Mammary epithelial cell (primary cell): ENCODE measurements at regions not wholly inside any gene's neighbourhood (a gene's known extent, or its start where the extent isn't known, plus 50 kb on each side); places are given as distances from the start of the nearest gene placed in this dataset.
"Not testable (repeated sequence)": the region's sequence is repeated elsewhere in the genome, so short reads cannot be mapped to it uniquely, and the experiment has no call there.

ENCODE experiments used
- EZH2 ChIP-seq: IDR thresholded peaks from 2 replicates; pipeline ENCODE4 v1.6.1; 2012; ENCODE audit warnings: low read length, inconsistent platforms, borderline replicate concordance
- TF ChIP-seq, protein P1 (sequence below), 2 donors: IDR thresholded peaks in 1 of 2; conservative IDR thresholded peaks in 1 of 2; 2 replicates each; pipeline ENCODE4 v1.5.1; 2011 to 2012; ENCODE audit warnings: inconsistent platforms in 2 of 2, low read length in 2 of 2, mild to moderate bottlenecking in 2 of 2, control low read depth in 1 of 2, low read depth in 1 of 2; ENCODE audit not compliant: insufficient read depth in 1 of 2; ENCODE audit errors: extremely low read depth in 1 of 2

DNA sequence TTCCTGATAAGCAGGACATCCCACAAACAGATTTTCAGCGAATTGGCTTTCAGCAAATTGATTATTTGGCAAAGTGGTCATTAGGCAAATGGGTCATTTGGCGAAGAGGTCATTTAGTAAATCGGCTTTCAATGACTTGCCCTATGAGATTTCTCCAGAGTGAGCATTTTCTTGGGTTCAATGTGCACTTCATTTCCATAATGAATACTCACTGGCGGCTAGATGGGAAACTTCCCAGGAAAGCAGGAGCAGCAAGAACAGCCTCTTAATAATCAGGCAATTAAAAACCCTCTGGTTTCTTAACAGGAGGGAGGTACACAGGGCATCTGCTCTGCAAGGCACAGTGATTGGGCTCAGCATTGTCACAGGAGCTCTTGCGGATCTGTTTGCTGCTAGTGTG, 51.5 kb upstream of the DEFB108B start:
- TF ChIP-seq EZH2, result not testable (repeated sequence)
- TF ChIP-seq, protein P1, sequence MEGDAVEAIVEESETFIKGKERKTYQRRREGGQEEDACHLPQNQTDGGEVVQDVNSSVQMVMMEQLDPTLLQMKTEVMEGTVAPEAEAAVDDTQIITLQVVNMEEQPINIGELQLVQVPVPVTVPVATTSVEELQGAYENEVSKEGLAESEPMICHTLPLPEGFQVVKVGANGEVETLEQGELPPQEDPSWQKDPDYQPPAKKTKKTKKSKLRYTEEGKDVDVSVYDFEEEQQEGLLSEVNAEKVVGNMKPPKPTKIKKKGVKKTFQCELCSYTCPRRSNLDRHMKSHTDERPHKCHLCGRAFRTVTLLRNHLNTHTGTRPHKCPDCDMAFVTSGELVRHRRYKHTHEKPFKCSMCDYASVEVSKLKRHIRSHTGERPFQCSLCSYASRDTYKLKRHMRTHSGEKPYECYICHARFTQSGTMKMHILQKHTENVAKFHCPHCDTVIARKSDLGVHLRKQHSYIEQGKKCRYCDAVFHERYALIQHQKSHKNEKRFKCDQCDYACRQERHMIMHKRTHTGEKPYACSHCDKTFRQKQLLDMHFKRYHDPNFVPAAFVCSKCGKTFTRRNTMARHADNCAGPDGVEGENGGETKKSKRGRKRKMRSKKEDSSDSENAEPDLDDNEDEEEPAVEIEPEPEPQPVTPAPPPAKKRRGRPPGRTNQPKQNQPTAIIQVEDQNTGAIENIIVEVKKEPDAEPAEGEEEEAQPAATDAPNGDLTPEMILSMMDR (conservative IDR thresholded peaks at IDR 0.05 in 1 of 2, IDR thresholded peaks at IDR 0.05 in 1 of 2; ENCODE audit: extremely low read depth in 1 of 2, insufficient read depth in 1 of 2, low read depth in 1 of 2, low read length in 2 of 2), result not testable (repeated sequence)
